Left ventricle myocardium inferior (tissue), 1 donor: ENCODE measurements at regions not wholly inside any gene's neighbourhood (a gene's known extent, or its start where the extent isn't known, plus 50 kb on each side); places are given as distances from the start of the nearest gene placed in this dataset.

ENCODE experiments used
- DNase-seq: peaks from one replicate; pipeline ENCODE4 v3.0.0-alpha.2; 2020
- H3K27ac ChIP-seq: fragments of 200-600 bp; replicated peaks from 2 replicates; pipeline ENCODE4 v1.8.0; 2021
- H3K27me3 ChIP-seq: fragments of 200-600 bp; 2 replicates; pipeline ENCODE4 v1.8.0; 2021; ENCODE audit warnings: low read depth
- H3K36me3 ChIP-seq: fragments of 200-600 bp; 2 replicates; pipeline ENCODE4 v1.8.0; 2021
- H3K4me1 ChIP-seq: fragments of 200-600 bp; 2 replicates; pipeline ENCODE4 v1.8.0; 2021
- H3K4me3 ChIP-seq: fragments of 200-600 bp; 2 replicates; pipeline ENCODE4 v1.8.0; 2021; ENCODE audit warnings: mild to moderate bottlenecking, moderate library complexity
- H3K9me3 ChIP-seq: fragments of 200-600 bp; replicated peaks from 2 replicates; pipeline ENCODE4 v1.8.0; 2021
- intact Hi-C: fragments of 100-400 bp; cut with micrococcal nuclease; formaldehyde crosslinking; loops from one replicate; pipeline ENCODE4 v1.11.0; 2022
- TF ChIP-seq, protein P1 (sequence below): fragments of 200-600 bp; IDR thresholded peaks from 2 replicates; pipeline ENCODE4 v1.8.0; 2021; ENCODE audit warnings: antibody characterized with exemption, mild to moderate bottlenecking, borderline replicate concordance
- donor health status: DM: no; HTN: yes; CAD: no; lungs with severe emphysema.

DNA sequence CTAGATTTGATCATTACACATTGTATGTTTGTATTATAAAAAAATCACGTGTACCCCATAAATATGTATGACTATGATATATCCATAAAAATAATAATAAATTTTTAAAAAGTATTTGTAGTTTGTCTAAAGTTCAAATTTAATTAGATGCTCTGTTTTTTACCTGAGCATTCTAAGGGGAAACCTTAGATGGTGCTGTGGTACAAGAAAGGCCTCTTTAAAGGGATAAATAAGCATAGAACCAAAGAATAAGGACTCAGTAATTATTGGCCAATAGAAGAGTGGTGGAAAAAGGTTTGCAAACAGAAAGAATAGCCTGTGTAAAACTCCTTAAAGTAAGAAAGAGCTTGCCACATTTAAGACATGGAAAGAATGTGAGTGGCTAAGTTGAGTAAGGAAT lies 580.1 kb upstream of the SEL1L start:
- H3K27me3 ChIP-seq = no peaks in the 10 kb centered on the region
- H3K4me3 ChIP-seq = no peak overlapping the region
- DNase-seq = no peak
- no peaks in the 10 kb centered on the region for H3K36me3 ChIP-seq
- H3K27ac ChIP-seq = no peak overlapping the region
- no peaks in the 10 kb centered on the region for H3K4me1 ChIP-seq
- TF ChIP-seq, protein P1, sequence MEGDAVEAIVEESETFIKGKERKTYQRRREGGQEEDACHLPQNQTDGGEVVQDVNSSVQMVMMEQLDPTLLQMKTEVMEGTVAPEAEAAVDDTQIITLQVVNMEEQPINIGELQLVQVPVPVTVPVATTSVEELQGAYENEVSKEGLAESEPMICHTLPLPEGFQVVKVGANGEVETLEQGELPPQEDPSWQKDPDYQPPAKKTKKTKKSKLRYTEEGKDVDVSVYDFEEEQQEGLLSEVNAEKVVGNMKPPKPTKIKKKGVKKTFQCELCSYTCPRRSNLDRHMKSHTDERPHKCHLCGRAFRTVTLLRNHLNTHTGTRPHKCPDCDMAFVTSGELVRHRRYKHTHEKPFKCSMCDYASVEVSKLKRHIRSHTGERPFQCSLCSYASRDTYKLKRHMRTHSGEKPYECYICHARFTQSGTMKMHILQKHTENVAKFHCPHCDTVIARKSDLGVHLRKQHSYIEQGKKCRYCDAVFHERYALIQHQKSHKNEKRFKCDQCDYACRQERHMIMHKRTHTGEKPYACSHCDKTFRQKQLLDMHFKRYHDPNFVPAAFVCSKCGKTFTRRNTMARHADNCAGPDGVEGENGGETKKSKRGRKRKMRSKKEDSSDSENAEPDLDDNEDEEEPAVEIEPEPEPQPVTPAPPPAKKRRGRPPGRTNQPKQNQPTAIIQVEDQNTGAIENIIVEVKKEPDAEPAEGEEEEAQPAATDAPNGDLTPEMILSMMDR = no peak
- H3K9me3 ChIP-seq = peaks cover 17% of the 10 kb centered on the region
- intact Hi-C loops = no loop called here

DNA sequence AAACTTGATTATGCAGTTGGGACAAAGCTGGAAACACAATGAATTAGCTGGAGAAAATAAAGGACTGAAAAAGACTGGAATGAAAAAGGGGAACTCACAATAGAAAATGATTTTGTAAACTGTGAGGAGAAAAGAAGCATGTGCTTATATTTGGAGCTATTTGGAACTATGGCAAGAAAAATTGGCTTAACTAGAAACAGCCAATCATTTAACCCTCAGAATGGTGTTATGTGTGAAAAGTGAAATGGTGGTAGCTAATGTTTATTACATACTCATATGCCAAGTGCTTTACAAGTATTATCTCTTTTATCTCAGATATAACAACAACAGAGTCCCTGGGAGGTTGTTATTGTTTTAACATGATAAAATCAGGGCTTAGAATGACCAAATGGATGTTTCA lies 583.1 kb upstream of the SEL1L start:
- no peak overlapping the region for H3K4me3 ChIP-seq
- intact Hi-C loops = no loop called here
- no peaks in the 10 kb centered on the region for H3K36me3 ChIP-seq
- TF ChIP-seq, protein P1 = no peak
- H3K4me1 ChIP-seq = no peaks in the 10 kb centered on the region
- no peak for DNase-seq
- no peak overlapping the region for H3K27ac ChIP-seq
- H3K27me3 ChIP-seq = no peaks in the 10 kb centered on the region
- peaks cover 20% of the 10 kb centered on the region for H3K9me3 ChIP-seq

DNA sequence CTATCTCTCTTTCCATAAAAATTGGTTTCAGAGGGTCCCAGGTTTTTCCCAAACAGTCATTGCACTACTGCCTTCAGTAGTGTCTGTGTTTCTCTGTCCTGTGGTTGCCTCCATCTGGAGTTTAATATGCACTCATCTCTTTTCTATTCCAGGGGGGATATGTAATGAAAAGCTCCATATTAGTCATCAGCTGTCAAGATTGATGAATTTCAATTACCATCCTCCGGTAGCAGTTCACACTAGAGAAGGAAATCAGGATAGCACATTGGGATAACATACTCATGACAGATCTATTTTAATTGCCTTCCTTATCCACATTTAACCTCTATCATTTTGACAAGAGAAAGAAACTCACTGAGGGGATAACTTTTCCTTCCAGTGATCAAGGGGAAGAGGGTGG lies 589.0 kb upstream of the SEL1L start:
- intact Hi-C loops = no loop called here
- H3K36me3 ChIP-seq = no peaks in the 10 kb centered on the region
- no peaks in the 10 kb centered on the region for H3K4me1 ChIP-seq

DNA sequence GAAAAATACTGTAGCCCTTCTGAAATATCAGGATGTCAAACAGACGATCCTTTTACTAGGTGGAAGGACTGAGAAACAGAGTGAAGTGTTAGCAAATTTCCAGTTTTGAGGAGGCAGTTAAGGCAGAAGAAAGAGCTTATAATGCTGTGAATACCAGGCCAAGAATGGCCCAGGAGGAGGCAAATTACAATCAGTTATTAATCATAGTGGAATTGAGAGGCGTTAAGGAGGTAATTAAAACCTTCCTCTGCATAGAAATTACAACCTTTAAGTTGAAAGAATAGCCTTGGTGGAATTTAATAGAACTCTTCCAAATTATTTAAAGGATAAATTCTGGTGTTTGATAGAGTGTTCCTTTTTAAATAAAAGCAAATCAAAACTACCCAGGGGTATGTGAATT lies 590.9 kb upstream of the SEL1L start:
- Histone ChIP-seq H3K9me3 (no peaks in the 10 kb centered on the region), H3K27ac (no peak overlapping the region), H3K27me3 (no peaks in the 10 kb centered on the region), H3K4me1 (no peaks in the 10 kb centered on the region), H3K36me3 (no peaks in the 10 kb centered on the region), H3K4me3 (no peak overlapping the region)
- TF ChIP-seq, protein P1 = no peak
- no peak for DNase-seq
- intact Hi-C loops = no loop called here

More for the DNA sequence above, 589.0 kb upstream of the SEL1L start:
- H3K9me3 ChIP-seq = peaks cover 13% of the 10 kb centered on the region
- H3K4me3 ChIP-seq = no peak overlapping the region
- TF ChIP-seq, protein P1 = no peak
- no peak for DNase-seq
- H3K27me3 ChIP-seq = no peaks in the 10 kb centered on the region
- no peak overlapping the region for H3K27ac ChIP-seq

DNA sequence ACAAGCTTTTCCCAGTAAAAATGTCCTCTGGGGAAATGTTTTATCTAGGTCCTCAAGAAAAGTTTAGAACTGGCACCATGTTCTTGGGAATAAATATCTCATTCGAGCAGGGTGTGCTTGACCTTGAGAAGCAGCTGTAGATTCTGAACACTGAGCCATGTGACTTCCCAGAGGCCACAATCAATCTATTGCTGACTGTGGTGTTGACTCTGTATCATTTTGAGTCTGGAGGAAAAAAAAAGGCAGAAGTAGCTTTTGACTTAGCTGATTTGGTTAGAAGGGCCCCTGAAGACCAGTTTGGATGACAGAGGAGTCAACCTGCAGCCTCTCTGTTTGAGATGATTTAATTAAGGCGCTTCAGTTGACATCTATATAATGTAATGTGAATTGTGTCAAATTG lies 592.4 kb upstream of the SEL1L start:
- intact Hi-C loops = no loop called here
- H3K4me1 ChIP-seq = no peaks in the 10 kb centered on the region
- no peak for DNase-seq
- no peak overlapping the region for H3K4me3 ChIP-seq
- H3K27ac ChIP-seq = no peak overlapping the region
- TF ChIP-seq, protein P1 = no peak
- H3K9me3 ChIP-seq = no peaks in the 10 kb centered on the region
- H3K36me3 ChIP-seq = no peaks in the 10 kb centered on the region
- H3K27me3 ChIP-seq = no peaks in the 10 kb centered on the region

DNA sequence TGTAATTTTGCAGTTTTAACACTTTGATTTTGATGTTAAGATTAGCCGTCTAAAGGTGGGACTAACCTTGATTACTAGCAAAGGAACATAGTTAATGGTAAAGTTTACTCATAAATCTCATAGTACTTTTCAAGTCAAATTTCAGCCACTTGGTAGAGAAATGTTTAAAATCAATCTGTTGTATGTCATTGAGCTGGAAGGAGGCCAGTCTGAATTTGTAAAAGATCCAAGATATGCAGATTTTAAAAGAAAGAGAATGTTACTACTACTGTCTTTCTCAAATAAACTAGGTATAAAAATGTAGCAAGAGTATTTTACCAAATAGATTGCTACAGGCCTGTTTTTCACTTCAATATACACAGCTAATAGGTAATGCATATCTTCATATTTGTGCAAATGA lies 600.8 kb upstream of the SEL1L start:
- Histone ChIP-seq H3K4me3 (no peak overlapping the region), H3K36me3 (no peaks in the 10 kb centered on the region), H3K27ac (no peak overlapping the region), H3K4me1 (no peaks in the 10 kb centered on the region), H3K27me3 (no peaks in the 10 kb centered on the region), H3K9me3 (peaks cover 23% of the 10 kb centered on the region)
- TF ChIP-seq, protein P1 = no peak
- DNase-seq = no peak
- intact Hi-C loops = no loop called here
